Neuronal stem cell (in vitro differentiated cells): ENCODE measurements at regions not wholly inside any gene's neighbourhood (a gene's known extent, or its start where the extent isn't known, plus 50 kb on each side); places are given as distances from the start of the nearest gene placed in this dataset.

Experiments
- DNase-seq: peaks from one replicate; pipeline ENCODE4 v3.0.0-alpha.2; 2013; ENCODE audit warnings: low spot score
- H2AFZ ChIP-seq: one replicate; pipeline ENCODE4 v1.6.1; 2013; ENCODE audit warnings: mild to moderate bottlenecking, low read length, inconsistent platforms
- H2AK5ac ChIP-seq: 2 replicates; pipeline ENCODE4 v1.6.1; 2013; ENCODE audit warnings: low read depth, mild to moderate bottlenecking, inconsistent platforms, low read length, moderate library complexity, mixed read lengths
- H2BK120ac ChIP-seq: 2 replicates; pipeline ENCODE4 v1.6.1; 2013; ENCODE audit warnings: low read depth, mild to moderate bottlenecking, inconsistent platforms, low read length, moderate library complexity, mixed read lengths
- H2BK12ac ChIP-seq: one replicate; pipeline ENCODE4 v1.6.1; 2013; ENCODE audit warnings: low read length, inconsistent platforms
- H2BK15ac ChIP-seq: 2 replicates; pipeline ENCODE4 v1.6.1; 2013; ENCODE audit warnings: mild to moderate bottlenecking, low read length, inconsistent platforms, mixed read lengths
- H2BK5ac ChIP-seq: one replicate; pipeline ENCODE4 v1.6.1; 2013; ENCODE audit warnings: inconsistent platforms, mild to moderate bottlenecking, low read length, moderate library complexity
- H3K14ac ChIP-seq: one replicate; pipeline ENCODE4 v1.6.1; 2013; ENCODE audit warnings: low read length, inconsistent platforms
- H3K18ac ChIP-seq: 2 replicates; pipeline ENCODE4 v1.6.1; 2013; ENCODE audit warnings: low read length, inconsistent platforms
- H3K23ac ChIP-seq: 2 replicates; pipeline ENCODE4 v1.6.1; 2013; ENCODE audit warnings: low read depth, mild to moderate bottlenecking, mixed read lengths, low read length, inconsistent platforms; ENCODE audit not compliant: poor library complexity
- H3K27ac ChIP-seq: replicated peaks from 3 replicates; pipeline ENCODE4 v1.5.1; 2013; ENCODE audit warnings: low read length, inconsistent platforms
- H3K27me3 ChIP-seq, 3 experiments: 2 replicates each; pipeline ENCODE4 v1.6.1; 2013; ENCODE audit warnings: low read length in 3 of 3, mild to moderate bottlenecking in 2 of 3, inconsistent platforms in 1 of 3, low read depth in 1 of 3, mixed read lengths in 1 of 3, moderate library complexity in 1 of 3; ENCODE audit not compliant: control insufficient read depth in 3 of 3, insufficient read depth in 3 of 3
- H3K36me3 ChIP-seq, 2 donors: replicated peaks in 1 of 2; 2 replicates each; pipeline ENCODE4 v1.6.1; 2013; ENCODE audit warnings: low read length in 2 of 2; ENCODE audit not compliant: control insufficient read depth in 2 of 2, insufficient read depth in 2 of 2
- H3K4ac ChIP-seq: 2 replicates; pipeline ENCODE4 v1.6.1; 2013; ENCODE audit warnings: inconsistent platforms, mild to moderate bottlenecking, low read length, moderate library complexity
- H3K4me1 ChIP-seq, 2 donors: 1 replicate in 1 of 2; 2 replicates in 1 of 2; pipeline ENCODE4 v1.6.1; 2013; ENCODE audit warnings: low read length in 2 of 2, low read depth in 1 of 2; ENCODE audit not compliant: control insufficient read depth in 2 of 2, insufficient read depth in 1 of 2
- H3K4me2 ChIP-seq: one replicate; pipeline ENCODE4 v1.6.1; 2013; ENCODE audit warnings: mild to moderate bottlenecking, low read length, inconsistent platforms; ENCODE audit not compliant: insufficient read depth, poor library complexity, severe bottlenecking
- H3K4me3 ChIP-seq, 2 donors: 2 replicates each; pipeline ENCODE4 v1.5.1; 2013; ENCODE audit warnings: low read length in 2 of 2, mild to moderate bottlenecking in 2 of 2, inconsistent platforms in 1 of 2, moderate library complexity in 1 of 2
- H3K79me1 ChIP-seq: one replicate; pipeline ENCODE4 v1.6.1; 2013; ENCODE audit warnings: low read depth, mild to moderate bottlenecking, inconsistent platforms, low read length, moderate library complexity
- H3K9ac ChIP-seq: one replicate; pipeline ENCODE4 v1.6.1; 2013; ENCODE audit warnings: mild to moderate bottlenecking, low read depth, low read length, inconsistent platforms; ENCODE audit not compliant: poor library complexity
- H3K9me3 ChIP-seq, 2 donors: replicated peaks in 1 of 2; 2 replicates each; pipeline versions ENCODE3 to v1.6.1; 2013; ENCODE audit warnings: low read length in 2 of 2, mild to moderate bottlenecking in 2 of 2, inconsistent platforms in 1 of 2, low read depth in 1 of 2, mixed read lengths in 1 of 2, moderate library complexity in 1 of 2; ENCODE audit not compliant: control insufficient read depth in 2 of 2, insufficient read depth in 1 of 2
- H4K8ac ChIP-seq: one replicate; pipeline ENCODE4 v1.6.1; 2013; ENCODE audit warnings: low read depth, mild to moderate bottlenecking, inconsistent platforms, low read length, moderate library complexity
- H4K91ac ChIP-seq: one replicate; pipeline ENCODE4 v1.6.1; 2013; ENCODE audit warnings: low read length, low read depth, mild to moderate bottlenecking, inconsistent platforms; ENCODE audit not compliant: poor library complexity
- WGBS, 2 donors: extraction: QIAGEN DNeasy Blood & Tissue Kit; methylation state at CpG; one replicate each; pipeline ENCODE4 v1.1.7; 2013; ENCODE audit warnings: missing lambda C conversion rate in 2 of 2, mixed read lengths in 1 of 2; ENCODE audit not compliant: insufficient read length in 2 of 2, insufficient replicate concordance in 1 of 2; ENCODE audit errors: extremely low coverage in 2 of 2; 5-methylcytosine and 5-hydroxymethylcytosine counted together

DNA sequence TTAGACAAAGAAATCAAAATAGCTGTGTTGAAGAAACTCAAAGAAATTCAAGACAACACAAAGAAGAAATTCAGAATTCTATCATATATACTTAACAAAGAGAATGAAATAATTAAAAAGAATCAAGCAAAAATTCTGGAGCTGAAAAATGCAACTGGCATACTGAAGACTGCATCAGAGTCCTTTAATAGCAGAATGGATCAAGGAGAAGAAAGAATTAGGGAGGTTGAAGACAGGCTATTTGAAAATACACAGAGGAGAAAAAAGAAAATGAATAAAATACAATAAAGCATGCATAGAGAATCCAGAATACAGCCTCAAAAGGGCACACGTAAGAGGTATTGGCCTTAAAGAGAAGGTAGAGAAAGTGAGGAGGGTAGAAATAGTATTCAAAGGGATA, 179.5 kb upstream of the SPIN4 start:
- H3K4ac ChIP-seq: no peak overlapping the region
- no peak overlapping the region for H3K23ac ChIP-seq
- H3K4me3 ChIP-seq: no peak overlapping the region
- H3K18ac ChIP-seq: no peak overlapping the region
- H3K9me3 ChIP-seq: no peaks in the 10 kb centered on the region
- no CpG with 5 or more reads among the region's 1 CpG for WGBS, 2 donors
- no peaks in the 10 kb centered on the region for H3K4me1 ChIP-seq
- H3K9ac ChIP-seq: no peak overlapping the region
- H4K91ac ChIP-seq: no peak overlapping the region
- no peak overlapping the region for H4K8ac ChIP-seq
- H2BK120ac ChIP-seq: no peak overlapping the region
- H3K36me3 ChIP-seq: no peaks in the 10 kb centered on the region
- no peak overlapping the region for H2BK12ac ChIP-seq
- no peak overlapping the region for H3K27ac ChIP-seq
- H2BK15ac ChIP-seq: no peak overlapping the region
- H2AFZ ChIP-seq: no peak overlapping the region
- H2AK5ac ChIP-seq: no peak overlapping the region
- no peak overlapping the region for H3K14ac ChIP-seq
- no peaks in the 10 kb centered on the region for H3K27me3 ChIP-seq
- no peaks in the 10 kb centered on the region for H3K79me1 ChIP-seq
- no peak overlapping the region for H2BK5ac ChIP-seq
- H3K4me2 ChIP-seq: no peak overlapping the region
- no peak for DNase-seq

DNA sequence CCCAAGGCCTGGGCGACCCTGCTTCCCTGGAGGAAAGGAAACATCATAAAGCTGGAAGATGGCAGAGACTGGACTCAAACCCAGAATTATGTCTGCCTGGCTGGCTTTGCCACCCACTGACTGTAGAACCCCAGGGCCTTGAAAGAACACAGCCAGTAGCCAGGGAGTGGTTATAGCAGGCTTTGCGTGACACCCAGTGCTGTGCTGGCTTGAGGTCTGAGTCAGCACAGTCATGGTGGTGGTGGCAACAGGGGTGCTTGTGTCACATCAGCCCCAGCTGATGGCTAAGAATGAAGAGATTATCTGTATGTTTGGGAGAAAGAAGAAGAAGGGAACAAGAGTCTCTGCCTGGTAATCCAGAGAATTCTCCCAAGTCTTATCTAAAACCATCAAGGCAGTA, 178.8 kb upstream of the SPIN4 start:
- DNase-seq: no peak
- no peak overlapping the region for H3K23ac ChIP-seq
- H2BK12ac ChIP-seq: no peak overlapping the region
- no peak overlapping the region for H3K27ac ChIP-seq
- no peak overlapping the region for H3K4me3 ChIP-seq
- no peaks in the 10 kb centered on the region for H3K79me1 ChIP-seq
- no peak overlapping the region for H2AK5ac ChIP-seq
- H3K14ac ChIP-seq: peak overlapping the region; percentile 38
- no peak overlapping the region for H3K4ac ChIP-seq
- no peak overlapping the region for H2BK120ac ChIP-seq
- H3K27me3 ChIP-seq: no peaks in the 10 kb centered on the region
- H3K9me3 ChIP-seq: no peaks in the 10 kb centered on the region
- no peak overlapping the region for H4K91ac ChIP-seq
- no peak overlapping the region for H2BK15ac ChIP-seq
- H2BK5ac ChIP-seq: no peak overlapping the region
- H3K9ac ChIP-seq: no peak overlapping the region
- no peak overlapping the region for H2AFZ ChIP-seq
- no peak overlapping the region for H3K18ac ChIP-seq
- no peaks in the 10 kb centered on the region for H3K4me1 ChIP-seq
- H3K36me3 ChIP-seq: no peaks in the 10 kb centered on the region
- H4K8ac ChIP-seq: no peak overlapping the region
- no peak overlapping the region for H3K4me2 ChIP-seq
- WGBS, 2 donors: no CpG with 5 or more reads among the region's 2 CpGs

DNA sequence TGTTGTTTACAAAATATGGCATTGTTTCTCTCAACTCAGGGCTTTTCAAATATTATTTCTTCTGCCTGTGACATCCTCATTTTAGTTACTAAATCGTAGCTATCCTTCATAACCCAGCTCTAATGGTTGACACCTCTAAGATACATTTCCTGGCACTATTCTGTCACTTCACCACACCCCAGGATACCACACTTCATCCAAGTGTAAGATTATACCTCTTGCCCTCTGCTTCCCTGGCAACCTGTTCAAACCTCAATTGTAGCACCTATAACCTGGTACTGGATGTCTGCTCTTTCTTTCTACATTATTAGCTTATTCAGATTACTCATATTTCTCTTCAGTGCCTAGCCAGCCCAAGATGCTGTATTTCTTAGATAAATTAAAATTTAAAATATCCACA, 175.7 kb upstream of the SPIN4 start:
- Histone ChIP-seq H3K4me3 (no peak overlapping the region), H2AFZ (no peak overlapping the region), H3K14ac (no peak overlapping the region), H3K4me2 (no peak overlapping the region), H2BK5ac (no peak overlapping the region), H3K9me3 (no peaks in the 10 kb centered on the region), H3K9ac (no peak overlapping the region), H3K23ac (no peak overlapping the region), H2BK120ac (no peak overlapping the region), H3K79me1 (no peaks in the 10 kb centered on the region), H3K36me3 (no peaks in the 10 kb centered on the region), H3K4ac (no peak overlapping the region), H2AK5ac (no peak overlapping the region), H3K27me3 (no peaks in the 10 kb centered on the region), H3K4me1 (no peaks in the 10 kb centered on the region), H3K18ac (no peak overlapping the region), H3K27ac (no peak overlapping the region), H2BK12ac (no peak overlapping the region), H2BK15ac (no peak overlapping the region), H4K91ac (no peak overlapping the region), H4K8ac (no peak overlapping the region)
- DNase-seq: no peak
- no CpG with 5 or more reads among the region's 1 CpG for WGBS, 2 donors

DNA sequence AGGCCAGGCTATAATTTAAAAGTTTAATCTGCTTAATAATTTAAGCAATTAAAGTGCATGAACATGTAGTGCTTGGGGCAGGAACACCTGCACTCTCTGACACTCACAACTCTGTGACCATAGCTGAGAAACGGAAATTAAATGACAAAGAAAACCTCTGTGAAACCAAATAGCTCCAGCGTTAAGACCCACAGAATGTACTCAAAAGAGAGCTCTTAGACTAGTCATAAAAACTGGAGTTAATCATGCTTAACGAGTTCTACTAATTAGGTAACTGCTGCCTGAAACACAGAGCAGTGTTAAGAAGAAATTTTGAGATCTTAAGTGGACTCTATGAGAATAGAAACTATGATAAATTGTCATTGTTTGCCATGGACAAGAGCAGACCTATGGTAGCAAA, 174.4 kb upstream of the SPIN4 start:
- Histone ChIP-seq H3K4me2 (no peak overlapping the region), H2BK120ac (no peak overlapping the region), H3K18ac (no peak overlapping the region), H3K23ac (no peak overlapping the region), H2BK12ac (no peak overlapping the region), H3K79me1 (no peaks in the 10 kb centered on the region), H3K27ac (no peak overlapping the region), H3K27me3 (no peaks in the 10 kb centered on the region), H4K91ac (no peak overlapping the region), H3K9ac (no peak overlapping the region), H3K4ac (no peak overlapping the region), H3K9me3 (no peaks in the 10 kb centered on the region), H2BK5ac (no peak overlapping the region), H2AFZ (no peak overlapping the region), H2BK15ac (no peak overlapping the region), H3K4me3 (no peak overlapping the region), H2AK5ac (no peak overlapping the region), H3K4me1 (no peaks in the 10 kb centered on the region), H4K8ac (no peak overlapping the region), H3K36me3 (no peaks in the 10 kb centered on the region), H3K14ac (no peak overlapping the region)
- WGBS, 2 donors: no CpG with 5 or more reads among the region's 3 CpGs
- DNase-seq: no peak
